ENCODE measurements at regions not wholly inside any gene's neighbourhood (a gene's known extent, or its start where the extent isn't known, plus 50 kb on each side); places are given as distances from the start of the nearest gene placed in this dataset.

GRCh38 chr2:38163006-38163405 is 87.1 kb upstream of the CYP1B1 start:
- TF ChIP-seq GATA1 (IDR thresholded peaks at IDR 0.05; ENCODE audit: low read depth, low read length) (no peak), POLR2A (IDR thresholded peaks at IDR 0.05; ENCODE audit: low read length) (no peak)

Measured in erythroblast (primary cell).